HepG2 (cell line): ENCODE measurements at regions not wholly inside any gene's neighbourhood (a gene's known extent, or its start where the extent isn't known, plus 50 kb on each side); places are given as distances from the start of the nearest gene placed in this dataset.

Source experiments
- ATAC-seq: fragments of 200-7000 bp; cut with Tn5 transposase; 3 replicates; pipeline ENCODE4 v1.9.1; 2020; ENCODE audit warnings: mild to moderate bottlenecking, moderate library complexity
- BruUV-seq: library from RNA; stranded (reverse); fragments of 400-500 nt; replicated peaks from 2 replicates; lab custom pipeline; 2021; lab: Mats Ljungman, UMichigan
- CTCF ChIA-PET: fragments of 300-600 bp; formaldehyde crosslinking; extraction: SDS; loops from one replicate; lab custom pipeline; 2021; ENCODE audit warnings: low total read pairs, inconsistent platforms, low intra/inter-chr PET ratio; lab: Yijun Ruan, JAX
- POLR2A ChIA-PET: fragments of 350-600 bp; sonication (Branson Sonifier 250); formaldehyde crosslinking; loops from one replicate; lab custom pipeline; 2020; ENCODE audit warnings: antibody characterized with exemption, inconsistent platforms; lab: Yijun Ruan, JAX
- DNase-seq: peaks from one replicate; pipeline ENCODE4 v3.0.0-alpha.2; 2015; ENCODE audit warnings: low spot score
- FAIRE-seq: peaks from 3 replicates; lab custom pipeline; 2011; peaks lifted over from hg19 to GRCh38; lab: Jason Lieb, UNC
- H2AFZ ChIP-seq: one replicate; pipeline ENCODE4 v1.6.1; 2011; ENCODE audit warnings: low read length, inconsistent platforms
- H3K27ac ChIP-seq: fragments of 300-600 bp; 3 replicates; pipeline ENCODE4 v1.8.0; 2011; ENCODE audit warnings: mixed run types, mild to moderate bottlenecking, mixed read lengths, low read length, inconsistent platforms; ENCODE audit not compliant: insufficient read depth; ENCODE audit errors: extremely low read length
- H3K27me3 ChIP-seq, 2 experiments: fragments of 200-600 bp in 1 of 2; 2 replicates in 1 of 2; 3 replicates in 1 of 2; pipeline versions ENCODE4 v1.6.0 to v1.8.0; 2011; ENCODE audit warnings: low read length in 2 of 2, mild to moderate bottlenecking in 2 of 2, moderate library complexity in 2 of 2, inconsistent platforms in 1 of 2; ENCODE audit not compliant: insufficient read depth in 2 of 2, control insufficient read depth in 1 of 2
- H3K36me3 ChIP-seq, 2 experiments: fragments of 200-600 bp in 1 of 2; replicated peaks in 1 of 2; 2 replicates in 1 of 2; 3 replicates in 1 of 2; pipeline versions ENCODE4 v1.5.1 to v1.8.0; 2011; ENCODE audit warnings: low read length in 2 of 2, inconsistent platforms in 1 of 2; ENCODE audit not compliant: insufficient read depth in 2 of 2, control insufficient read depth in 1 of 2
- H3K4me1 ChIP-seq: 2 replicates; pipeline ENCODE4 v1.5.1; 2012; ENCODE audit warnings: low read length, inconsistent platforms; ENCODE audit not compliant: insufficient read depth
- H3K4me2 ChIP-seq: 2 replicates; pipeline ENCODE4 v1.6.0; 2011; ENCODE audit warnings: low read depth, low read length, inconsistent platforms
- H3K4me3 ChIP-seq, 3 experiments: fragments of 200-600 bp in 1 of 3; sonication (generic), shearing (Covaris generic) in 1 of 3; replicated peaks in 1 of 3; 2 replicates each; pipeline ENCODE4 v1.5.1; 2011 to 2016; ENCODE audit warnings: low read length in 3 of 3, inconsistent platforms in 2 of 3, low read depth in 2 of 3, mild to moderate bottlenecking in 2 of 3, control low read depth in 1 of 3, mixed read lengths in 1 of 3; ENCODE audit not compliant: insufficient read depth in 1 of 3
- H3K79me2 ChIP-seq: one replicate; pipeline ENCODE4 v1.6.1; 2011; ENCODE audit warnings: low read length, inconsistent platforms; ENCODE audit not compliant: insufficient read depth
- H3K9ac ChIP-seq: 2 replicates; pipeline ENCODE4 v1.6.0; 2011; ENCODE audit warnings: mild to moderate bottlenecking, low read depth, low read length, inconsistent platforms; ENCODE audit not compliant: insufficient read depth
- H3K9me3 ChIP-seq: 2 replicates; pipeline ENCODE4 v1.5.1; 2012; ENCODE audit warnings: mild to moderate bottlenecking, low read length
- H4K20me1 ChIP-seq: 2 replicates; pipeline ENCODE4 v1.6.0; 2011; ENCODE audit warnings: inconsistent platforms, mild to moderate bottlenecking, low read length, moderate library complexity; ENCODE audit not compliant: insufficient read depth
- FOXK1 ChIP-seq: sonication (generic); formaldehyde crosslinking; IDR thresholded peaks from 2 replicates; pipeline ENCODE4 v1.4.0; 2020; ENCODE audit warnings: low read depth, missing genetic modification reagents, borderline replicate concordance
- ZNF251 ChIP-seq: sonication (generic); formaldehyde crosslinking; IDR thresholded peaks from 2 replicates; pipeline ENCODE4 v1.9.0; 2021; ENCODE audit warnings: mild to moderate bottlenecking, missing genetic modification reagents
- ZNF367 ChIP-seq: sonication (generic); formaldehyde crosslinking; IDR thresholded peaks from 2 replicates; pipeline ENCODE4 v1.4.0; 2020; ENCODE audit warnings: missing genetic modification reagents, borderline replicate concordance
- ZNF549 ChIP-seq: sonication (generic); formaldehyde crosslinking; IDR thresholded peaks from 2 replicates; pipeline ENCODE4 v1.5.0; 2020; ENCODE audit warnings: missing genetic modification reagents
- WGBS: methylation state at CpG from one replicate; pipeline ENCODE4 v1.1.6; 2017; ENCODE audit warnings: low lambda C conversion rate; 5-methylcytosine and 5-hydroxymethylcytosine counted together
- in situ Hi-C: cut with HindIII; loops from 2 replicates; pipeline ENCODE4 v1.10.0; 2017; ENCODE audit warnings: low pct_unique_long_range_greater_than_20kb; ENCODE audit not compliant: extremely low pct_ligation_motif_present
- intact Hi-C: fragments of 100-400 bp; cut with micrococcal nuclease; formaldehyde crosslinking; loops from one replicate; pipeline ENCODE4 v1.10.0; 2022; ENCODE audit not compliant: unreplicated experiment
- TF ChIP-seq, protein P1 (sequence below): IDR thresholded peaks from 2 replicates; pipeline ENCODE4 v1.6.1; 2018; ENCODE audit warnings: missing genetic modification reagents, mild to moderate bottlenecking, missing compliant biosample characterization
- TF ChIP-seq, protein P2 (sequence below): sonication (generic); formaldehyde crosslinking; IDR thresholded peaks from 2 replicates; pipeline ENCODE4 v1.5.0; 2020; ENCODE audit warnings: missing genetic modification reagents
- TF ChIP-seq, protein P3 (sequence below): sonication (generic); formaldehyde crosslinking; IDR thresholded peaks from 2 replicates; pipeline ENCODE4 v1.5.1; 2020; ENCODE audit warnings: missing genetic modification reagents, mild to moderate bottlenecking, borderline replicate concordance
- TF ChIP-seq, protein P4 (sequence below): sonication (generic); formaldehyde crosslinking; IDR thresholded peaks from 2 replicates; pipeline ENCODE4 v1.8.1; 2022; ENCODE audit warnings: mild to moderate bottlenecking, missing genetic modification reagents
- TF ChIP-seq, protein P5 (sequence below): sonication (generic); formaldehyde crosslinking; IDR thresholded peaks from 2 replicates; pipeline ENCODE4 v1.5.0; 2020; ENCODE audit warnings: missing genetic modification reagents, mild to moderate bottlenecking, borderline replicate concordance
- TF ChIP-seq, protein P6 (sequence below): sonication (generic); formaldehyde crosslinking; IDR thresholded peaks from 2 replicates; pipeline ENCODE4 v1.9.0; 2021; ENCODE audit warnings: missing genetic modification reagents, borderline replicate concordance
- TF ChIP-seq, protein P7 (sequence below): sonication (generic); formaldehyde crosslinking; IDR thresholded peaks from 2 replicates; pipeline ENCODE4 v1.4.0; 2020; ENCODE audit warnings: low read depth, mild to moderate bottlenecking, missing genetic modification reagents

DNA sequence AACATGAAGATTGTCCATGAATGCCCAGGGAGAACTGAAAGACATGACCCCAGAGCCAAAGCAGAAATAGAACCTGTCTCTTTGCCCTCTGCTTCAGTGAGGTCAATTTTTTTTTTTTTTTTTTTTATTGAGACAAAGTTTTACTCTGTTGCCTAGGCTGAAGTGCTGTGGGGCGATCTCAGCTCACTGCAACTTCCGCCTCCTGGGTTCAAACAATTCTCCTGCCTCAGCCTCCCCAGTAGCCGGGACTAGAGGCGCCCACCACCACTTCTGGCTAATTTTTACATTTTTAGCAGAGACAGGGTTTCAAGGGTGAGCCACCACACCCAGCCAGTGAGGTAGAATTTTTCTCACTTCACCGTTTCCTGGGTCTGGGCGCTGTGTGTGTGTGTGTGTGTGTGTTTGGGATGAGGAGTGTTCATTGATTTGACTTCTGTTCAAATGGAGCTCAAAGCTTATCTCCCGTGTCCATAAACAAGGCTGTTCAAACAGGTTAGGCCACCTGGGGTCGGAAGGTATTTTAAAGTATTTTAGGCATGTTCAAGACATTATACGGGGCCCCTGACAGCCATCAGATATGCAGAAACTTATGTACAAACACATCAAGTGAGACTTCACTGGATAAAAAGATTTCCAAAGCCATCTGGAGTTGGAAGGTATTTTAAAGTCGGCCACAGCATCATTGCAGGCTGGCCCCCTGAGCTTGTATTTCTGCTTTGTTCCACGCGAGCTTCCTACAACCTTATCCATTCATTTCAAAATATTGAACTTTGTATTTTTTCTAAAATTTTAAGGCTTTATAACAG, 93.8 kb downstream of the MAP3K8 start:
- ChIA-PET CTCF (no interaction called here), POLR2A (interaction anchor here (0.7 to 1.6 kb wide), 5 partner anchors 14 to 105 kb away, joined by 3 to 15 read pairs (median 6); partner anchors contain the start of gene MAP3K8)
- Histone ChIP-seq H4K20me1 (no peaks in the 10 kb centered on the region), H3K9ac (peak overlapping the region; percentile 30; the same call in 1 of the 2 replicates), H3K27me3 (no peaks in the 10 kb centered on the region; a peak in 1 of 5 replicates), H3K4me2 (peak overlapping the region; percentile 64), H3K9me3 (no peaks in the 10 kb centered on the region), H3K27ac (peak overlapping the region; percentile 45), H3K4me1 (peaks cover 62% of the 10 kb centered on the region), H3K4me3 (peak overlapping the region in 2 of 3 experiments; percentile 23 to 28; a peak in 1 of 6 replicates), H2AFZ (no peak overlapping the region), H3K79me2 (no peaks in the 10 kb centered on the region), H3K36me3 (no peaks in the 10 kb centered on the region)
- peak; percentile 84 for DNase-seq
- no TSS peak for BruUV-seq
- FAIRE-seq, result peak; percentile 76
- WGBS, result 6% methylated on average over 11 of the region's 12 CpGs
- in situ Hi-C loops, result no loop called here
- intact Hi-C loops, result no loop called here
- peak; percentile 90 for ATAC-seq
- TF ChIP-seq ZNF251 (CRISPR knock-in tag), result no peak
- no peak for TF ChIP-seq ZNF549 (CRISPR knock-in tag)
- TF ChIP-seq, protein P1, sequence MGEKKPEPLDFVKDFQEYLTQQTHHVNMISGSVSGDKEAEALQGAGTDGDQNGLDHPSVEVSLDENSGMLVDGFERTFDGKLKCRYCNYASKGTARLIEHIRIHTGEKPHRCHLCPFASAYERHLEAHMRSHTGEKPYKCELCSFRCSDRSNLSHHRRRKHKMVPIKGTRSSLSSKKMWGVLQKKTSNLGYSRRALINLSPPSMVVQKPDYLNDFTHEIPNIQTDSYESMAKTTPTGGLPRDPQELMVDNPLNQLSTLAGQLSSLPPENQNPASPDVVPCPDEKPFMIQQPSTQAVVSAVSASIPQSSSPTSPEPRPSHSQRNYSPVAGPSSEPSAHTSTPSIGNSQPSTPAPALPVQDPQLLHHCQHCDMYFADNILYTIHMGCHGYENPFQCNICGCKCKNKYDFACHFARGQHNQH (CRISPR knock-in tag), result no peak
- TF ChIP-seq, protein P2, sequence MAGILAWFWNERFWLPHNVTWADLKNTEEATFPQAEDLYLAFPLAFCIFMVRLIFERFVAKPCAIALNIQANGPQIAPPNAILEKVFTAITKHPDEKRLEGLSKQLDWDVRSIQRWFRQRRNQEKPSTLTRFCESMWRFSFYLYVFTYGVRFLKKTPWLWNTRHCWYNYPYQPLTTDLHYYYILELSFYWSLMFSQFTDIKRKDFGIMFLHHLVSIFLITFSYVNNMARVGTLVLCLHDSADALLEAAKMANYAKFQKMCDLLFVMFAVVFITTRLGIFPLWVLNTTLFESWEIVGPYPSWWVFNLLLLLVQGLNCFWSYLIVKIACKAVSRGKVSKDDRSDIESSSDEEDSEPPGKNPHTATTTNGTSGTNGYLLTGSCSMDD (CRISPR knock-in tag), result no peak
- TF ChIP-seq, protein P3, sequence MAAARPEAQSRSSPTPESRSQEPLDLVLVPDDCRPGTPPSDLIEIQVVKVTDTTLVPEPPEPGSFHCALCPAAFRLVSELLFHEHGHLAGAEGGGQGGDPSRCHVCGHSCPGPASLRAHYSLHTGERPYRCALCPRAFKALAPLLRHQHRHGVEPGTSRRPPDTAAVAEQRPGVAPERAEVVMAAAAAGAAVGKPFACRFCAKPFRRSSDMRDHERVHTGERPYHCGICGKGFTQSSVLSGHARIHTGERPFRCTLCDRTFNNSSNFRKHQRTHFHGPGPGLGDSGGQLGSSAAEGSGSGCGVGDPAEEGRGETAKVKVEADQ (CRISPR knock-in tag), result no peak
- TF ChIP-seq, protein P4, sequence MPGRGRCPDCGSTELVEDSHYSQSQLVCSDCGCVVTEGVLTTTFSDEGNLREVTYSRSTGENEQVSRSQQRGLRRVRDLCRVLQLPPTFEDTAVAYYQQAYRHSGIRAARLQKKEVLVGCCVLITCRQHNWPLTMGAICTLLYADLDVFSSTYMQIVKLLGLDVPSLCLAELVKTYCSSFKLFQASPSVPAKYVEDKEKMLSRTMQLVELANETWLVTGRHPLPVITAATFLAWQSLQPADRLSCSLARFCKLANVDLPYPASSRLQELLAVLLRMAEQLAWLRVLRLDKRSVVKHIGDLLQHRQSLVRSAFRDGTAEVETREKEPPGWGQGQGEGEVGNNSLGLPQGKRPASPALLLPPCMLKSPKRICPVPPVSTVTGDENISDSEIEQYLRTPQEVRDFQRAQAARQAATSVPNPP, result no peak
- TF ChIP-seq ZNF367 (CRISPR knock-in tag), result no peak
- peak; percentile 29; the same call in 1 of the 2 replicates for TF ChIP-seq FOXK1
- TF ChIP-seq, protein P5, sequence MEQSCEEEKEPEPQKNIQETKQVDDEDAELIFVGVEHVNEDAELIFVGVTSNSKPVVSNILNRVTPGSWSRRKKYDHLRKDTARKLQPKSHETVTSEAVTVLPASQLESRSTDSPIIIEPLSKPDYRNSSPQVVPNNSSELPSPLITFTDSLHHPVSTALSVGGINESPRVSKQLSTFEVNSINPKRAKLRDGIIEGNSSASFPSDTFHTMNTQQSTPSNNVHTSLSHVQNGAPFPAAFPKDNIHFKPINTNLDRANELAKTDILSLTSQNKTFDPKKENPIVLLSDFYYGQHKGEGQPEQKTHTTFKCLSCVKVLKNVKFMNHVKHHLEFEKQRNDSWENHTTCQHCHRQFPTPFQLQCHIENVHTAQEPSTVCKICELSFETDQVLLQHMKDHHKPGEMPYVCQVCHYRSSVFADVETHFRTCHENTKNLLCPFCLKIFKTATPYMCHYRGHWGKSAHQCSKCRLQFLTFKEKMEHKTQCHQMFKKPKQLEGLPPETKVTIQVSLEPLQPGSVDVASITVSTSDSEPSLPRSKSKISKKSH (CRISPR knock-in tag), result no peak
- TF ChIP-seq, protein P6, sequence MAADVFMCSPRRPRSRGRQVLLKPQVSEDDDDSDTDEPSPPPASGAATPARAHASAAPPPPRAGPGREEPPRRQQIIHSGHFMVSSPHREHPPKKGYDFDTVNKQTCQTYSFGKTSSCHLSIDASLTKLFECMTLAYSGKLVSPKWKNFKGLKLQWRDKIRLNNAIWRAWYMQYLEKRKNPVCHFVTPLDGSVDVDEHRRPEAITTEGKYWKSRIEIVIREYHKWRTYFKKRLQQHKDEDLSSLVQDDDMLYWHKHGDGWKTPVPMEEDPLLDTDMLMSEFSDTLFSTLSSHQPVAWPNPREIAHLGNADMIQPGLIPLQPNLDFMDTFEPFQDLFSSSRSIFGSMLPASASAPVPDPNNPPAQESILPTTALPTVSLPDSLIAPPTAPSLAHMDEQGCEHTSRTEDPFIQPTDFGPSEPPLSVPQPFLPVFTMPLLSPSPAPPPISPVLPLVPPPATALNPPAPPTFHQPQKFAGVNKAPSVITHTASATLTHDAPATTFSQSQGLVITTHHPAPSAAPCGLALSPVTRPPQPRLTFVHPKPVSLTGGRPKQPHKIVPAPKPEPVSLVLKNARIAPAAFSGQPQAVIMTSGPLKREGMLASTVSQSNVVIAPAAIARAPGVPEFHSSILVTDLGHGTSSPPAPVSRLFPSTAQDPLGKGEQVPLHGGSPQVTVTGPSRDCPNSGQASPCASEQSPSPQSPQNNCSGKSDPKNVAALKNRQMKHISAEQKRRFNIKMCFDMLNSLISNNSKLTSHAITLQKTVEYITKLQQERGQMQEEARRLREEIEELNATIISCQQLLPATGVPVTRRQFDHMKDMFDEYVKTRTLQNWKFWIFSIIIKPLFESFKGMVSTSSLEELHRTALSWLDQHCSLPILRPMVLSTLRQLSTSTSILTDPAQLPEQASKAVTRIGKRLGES (CRISPR knock-in tag), result no peak
- TF ChIP-seq, protein P7, sequence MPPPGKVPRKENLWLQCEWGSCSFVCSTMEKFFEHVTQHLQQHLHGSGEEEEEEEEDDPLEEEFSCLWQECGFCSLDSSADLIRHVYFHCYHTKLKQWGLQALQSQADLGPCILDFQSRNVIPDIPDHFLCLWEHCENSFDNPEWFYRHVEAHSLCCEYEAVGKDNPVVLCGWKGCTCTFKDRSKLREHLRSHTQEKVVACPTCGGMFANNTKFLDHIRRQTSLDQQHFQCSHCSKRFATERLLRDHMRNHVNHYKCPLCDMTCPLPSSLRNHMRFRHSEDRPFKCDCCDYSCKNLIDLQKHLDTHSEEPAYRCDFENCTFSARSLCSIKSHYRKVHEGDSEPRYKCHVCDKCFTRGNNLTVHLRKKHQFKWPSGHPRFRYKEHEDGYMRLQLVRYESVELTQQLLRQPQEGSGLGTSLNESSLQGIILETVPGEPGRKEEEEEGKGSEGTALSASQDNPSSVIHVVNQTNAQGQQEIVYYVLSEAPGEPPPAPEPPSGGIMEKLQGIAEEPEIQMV (CRISPR knock-in tag), result no peak
